NCI-H1417 (cell line): ENCODE measurements at regions not wholly inside any gene's neighbourhood (a gene's known extent, or its start where the extent isn't known, plus 50 kb on each side); places are given as distances from the start of the nearest gene placed in this dataset.
"Not testable (repeated sequence)": the region's sequence is repeated elsewhere in the genome, so short reads cannot be mapped to it uniquely, and the experiment has no call there.

Experiments used
- DNase-seq, 3 experiments: peaks; one replicate each; lab custom pipeline; 2025; lab: John Stamatoyannopoulos, UW

GRCh38 chr2:183919167-183919566 is 679.2 kb upstream of the ZNF804A start:
- DNase-seq = no peak

- no peak for DNase-seq
Observed at GRCh38 chr2:183919926-183920325, 678.4 kb upstream of the ZNF804A start.

GRCh38 chr2:183925281-183925680 is 673.0 kb upstream of the ZNF804A start:
- DNase-seq = no peak

GRCh38 chr2:183926433-183926832 is 671.9 kb upstream of the ZNF804A start:
- DNase-seq = no peak

- no peak for DNase-seq
Observed at GRCh38 chr2:183927406-183928325, 670.7 kb upstream of the ZNF804A start.

GRCh38 chr2:183935005-183935404 is 663.3 kb upstream of the ZNF804A start:
- DNase-seq = peak in 1 of 3 experiments; percentile 49

- no peak for DNase-seq
Observed at GRCh38 chr2:183937220-183937619, 661.1 kb upstream of the ZNF804A start.

GRCh38 chr2:183946193-183946592 is 652.1 kb upstream of the ZNF804A start:
- no peak for DNase-seq

- DNase-seq = no peak
Observed at GRCh38 chr2:183948861-183949260, 649.5 kb upstream of the ZNF804A start.

GRCh38 chr2:183950673-183951072 is 647.7 kb upstream of the ZNF804A start:
- no peak for DNase-seq

GRCh38 chr2:183951630-183952029 is 646.7 kb upstream of the ZNF804A start:
- no peak for DNase-seq

GRCh38 chr2:183952741-183953140 is 645.6 kb upstream of the ZNF804A start:
- no peak for DNase-seq

- no peak for DNase-seq
Observed at GRCh38 chr2:183963609-183964008, 634.7 kb upstream of the ZNF804A start.

GRCh38 chr2:183964565-183964964 is 633.8 kb upstream of the ZNF804A start:
- no peak for DNase-seq

- no peak for DNase-seq
Observed at GRCh38 chr2:183967756-183968155, 630.6 kb upstream of the ZNF804A start.

- not testable (repeated sequence) for DNase-seq
Observed at GRCh38 chr2:183975676-183976075, 622.7 kb upstream of the ZNF804A start.

- DNase-seq = no peak
Observed at GRCh38 chr2:183984871-183985270, 613.5 kb upstream of the ZNF804A start.

GRCh38 chr2:183991968-183992367 is 606.4 kb upstream of the ZNF804A start:
- no peak for DNase-seq

GRCh38 chr2:183993052-183993451 is 605.3 kb upstream of the ZNF804A start:
- no peak for DNase-seq

GRCh38 chr2:183995632-183996031 is 602.7 kb upstream of the ZNF804A start:
- DNase-seq = peak in 1 of 3 experiments; percentile 13

- DNase-seq = peak; percentile 47 to 93 (median 61)
Observed at GRCh38 chr2:183996825-183997793, 601.2 kb upstream of the ZNF804A start.

- DNase-seq = no peak
Observed at GRCh38 chr2:183998041-183998796, 600.1 kb upstream of the ZNF804A start.
